ENCODE measurements at regions not wholly inside any gene's neighbourhood (a gene's known extent, or its start where the extent isn't known, plus 50 kb on each side); places are given as distances from the start of the nearest gene placed in this dataset.

DNA sequence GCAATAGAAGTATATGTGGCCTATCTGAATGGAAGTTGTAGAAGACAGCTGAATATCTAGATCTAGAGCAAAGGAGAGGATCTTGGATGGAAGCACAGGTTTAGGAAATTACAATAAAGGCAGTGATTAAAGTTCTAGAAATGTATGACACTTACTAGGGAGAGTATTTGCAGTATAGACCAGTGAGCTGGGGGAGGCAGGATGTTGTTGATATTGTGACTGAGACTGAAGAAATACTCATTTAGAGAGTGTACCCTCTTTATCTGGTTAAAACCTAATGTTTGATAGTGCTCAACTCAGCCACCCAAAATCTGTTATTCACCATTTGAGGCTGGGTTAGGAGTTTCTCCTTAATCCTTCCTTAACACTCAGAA is 439.5 kb downstream of the GRXCR1 start:
- Histone ChIP-seq H3K9me3 (no peaks in the 10 kb centered on the region), H3K36me3 (ENCODE audit: control insufficient read depth in 2 of 2, extremely low read depth in 1 of 2, insufficient read depth in 1 of 2, low read length in 1 of 2) (no peaks in the 10 kb centered on the region), H3K4me1 (ENCODE audit: control insufficient read depth in 1 of 2, extremely low read depth in 1 of 2, insufficient read depth in 2 of 2, low read length in 2 of 2) (no peaks in the 10 kb centered on the region), H3K27me3 (replicated peaks in 1 of 2; ENCODE audit: control insufficient read depth in 2 of 2, extremely low read depth in 1 of 2, insufficient read depth in 2 of 2, low read length in 1 of 2) (no peaks in the 10 kb centered on the region), H3K27ac (ENCODE audit: low read length) (no peak overlapping the region), H3K4me3 (ENCODE audit: control insufficient read depth in 1 of 2, extremely low read depth in 1 of 2, low read length in 1 of 2) (no peak overlapping the region)
- Mint-ChIP-seq H3K36me3 (no peaks in the 10 kb centered on the region), H3K27me3 (no peaks in the 10 kb centered on the region), H3K27ac (no peak overlapping the region), H3K4me1 (no peaks in the 10 kb centered on the region), H3K4me3 (no peak overlapping the region), H3K9me3 (peaks cover 2 to 15% (median 3%) of the 10 kb centered on the region in 3 donors)
- ChIA-PET CTCF (no interaction called here), POLR2A (no interaction called here)
- no peak for DNase-seq
- ATAC-seq (replicated peaks in 1 of 4), result no peak

DNA sequence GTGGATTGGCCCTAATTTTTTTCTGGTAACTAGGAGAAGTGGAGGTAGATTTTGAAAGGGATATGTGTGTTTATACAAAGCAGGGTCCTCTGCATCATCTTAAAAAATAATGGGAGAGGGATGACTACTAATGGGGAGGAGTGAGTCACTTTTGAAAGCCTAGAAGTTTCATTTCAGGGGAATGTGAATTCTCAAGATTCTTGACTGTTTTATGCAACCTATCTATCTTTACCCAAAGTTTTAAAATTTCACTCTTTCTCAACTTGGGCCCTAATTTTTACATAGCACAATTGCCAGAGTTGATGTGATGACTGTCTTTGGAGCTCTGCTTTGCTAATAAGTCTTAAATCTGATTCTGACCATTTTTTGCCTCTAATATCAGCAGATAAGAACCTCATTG is 445.2 kb downstream of the GRXCR1 start:
- Histone ChIP-seq H3K9me3 (no peaks in the 10 kb centered on the region), H3K27ac (ENCODE audit: low read length) (no peak overlapping the region), H3K36me3 (ENCODE audit: control insufficient read depth in 2 of 2, extremely low read depth in 1 of 2, insufficient read depth in 1 of 2, low read length in 1 of 2) (no peaks in the 10 kb centered on the region), H3K4me3 (ENCODE audit: control insufficient read depth in 1 of 2, extremely low read depth in 1 of 2, low read length in 1 of 2) (no peak overlapping the region), H3K4me1 (ENCODE audit: control insufficient read depth in 1 of 2, extremely low read depth in 1 of 2, insufficient read depth in 2 of 2, low read length in 2 of 2) (no peaks in the 10 kb centered on the region), H3K27me3 (replicated peaks in 1 of 2; ENCODE audit: control insufficient read depth in 2 of 2, extremely low read depth in 1 of 2, insufficient read depth in 2 of 2, low read length in 1 of 2) (no peaks in the 10 kb centered on the region)
- Mint-ChIP-seq H3K27ac (no peak overlapping the region), H3K4me1 (no peaks in the 10 kb centered on the region), H3K4me3 (no peak overlapping the region), H3K27me3 (no peaks in the 10 kb centered on the region), H3K9me3 (peaks cover 4 to 13% (median 9%) of the 10 kb centered on the region in 3 donors), H3K36me3 (no peaks in the 10 kb centered on the region)
- no peak for ATAC-seq (replicated peaks in 1 of 4)
- ChIA-PET POLR2A (no interaction called here), CTCF (no interaction called here)
- no peak for DNase-seq

GRCh38 chr4:43339435-43339834 is 446.9 kb downstream of the GRXCR1 start:
- H3K27ac ChIP-seq (ENCODE audit: low read length), result no peak overlapping the region
- ChIA-PET CTCF (no interaction called here), POLR2A (no interaction called here)
- H3K36me3 Mint-ChIP-seq, result no peaks in the 10 kb centered on the region
- no peaks in the 10 kb centered on the region for H3K9me3 ChIP-seq
- H3K4me3 ChIP-seq (ENCODE audit: control insufficient read depth in 1 of 2, extremely low read depth in 1 of 2, low read length in 1 of 2), result no peak overlapping the region
- H3K27ac Mint-ChIP-seq, result no peak overlapping the region
- no peak for DNase-seq
- H3K4me3 Mint-ChIP-seq, result no peak overlapping the region
- H3K27me3 ChIP-seq (replicated peaks in 1 of 2; ENCODE audit: control insufficient read depth in 2 of 2, extremely low read depth in 1 of 2, insufficient read depth in 2 of 2, low read length in 1 of 2), result no peaks in the 10 kb centered on the region
- H3K36me3 ChIP-seq (ENCODE audit: control insufficient read depth in 2 of 2, extremely low read depth in 1 of 2, insufficient read depth in 1 of 2, low read length in 1 of 2), result no peaks in the 10 kb centered on the region
- H3K9me3 Mint-ChIP-seq, result peaks cover 4 to 15% (median 12%) of the 10 kb centered on the region in 3 donors
- no peaks in the 10 kb centered on the region for H3K27me3 Mint-ChIP-seq
- H3K4me1 ChIP-seq (ENCODE audit: control insufficient read depth in 1 of 2, extremely low read depth in 1 of 2, insufficient read depth in 2 of 2, low read length in 2 of 2), result no peaks in the 10 kb centered on the region
- ATAC-seq (replicated peaks in 1 of 4), result no peak
- H3K4me1 Mint-ChIP-seq, result no peaks in the 10 kb centered on the region

DNA sequence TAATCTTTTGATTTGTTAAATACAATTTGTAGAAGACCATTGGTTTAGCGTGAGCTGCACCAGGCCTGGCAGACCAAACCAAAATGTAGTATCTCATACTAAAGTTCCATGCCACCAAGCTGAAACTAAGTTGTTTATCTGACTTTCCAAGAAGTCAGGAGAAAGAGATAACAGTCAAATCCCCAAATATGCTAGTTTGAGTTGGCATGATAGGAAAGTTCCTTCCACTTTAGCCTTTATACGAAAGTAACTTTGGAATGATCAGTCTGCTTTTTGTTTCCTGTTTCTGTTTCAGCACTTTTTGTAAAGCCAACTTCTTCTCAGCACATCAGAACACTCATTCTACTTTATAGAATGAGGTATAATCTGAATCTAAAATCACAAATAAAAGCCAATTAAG is 449.2 kb downstream of the GRXCR1 start:
- no peaks in the 10 kb centered on the region for H3K27me3 ChIP-seq (replicated peaks in 1 of 2; ENCODE audit: control insufficient read depth in 2 of 2, extremely low read depth in 1 of 2, insufficient read depth in 2 of 2, low read length in 1 of 2)
- POLR2A ChIA-PET, result no interaction called here
- Mint-ChIP-seq H3K9me3 (peaks cover 4 to 18% (median 15%) of the 10 kb centered on the region in 3 donors), H3K27ac (no peak overlapping the region), H3K36me3 (no peaks in the 10 kb centered on the region), H3K4me3 (no peak overlapping the region), H3K27me3 (no peaks in the 10 kb centered on the region), H3K4me1 (no peaks in the 10 kb centered on the region)
- DNase-seq, result no peak
- ATAC-seq (replicated peaks in 1 of 4), result no peak
- H3K4me3 ChIP-seq (ENCODE audit: control insufficient read depth in 1 of 2, extremely low read depth in 1 of 2, low read length in 1 of 2), result no peak overlapping the region
- no peak overlapping the region for H3K27ac ChIP-seq (ENCODE audit: low read length)
- CTCF ChIA-PET, result no interaction called here
- no peaks in the 10 kb centered on the region for H3K4me1 ChIP-seq (ENCODE audit: control insufficient read depth in 1 of 2, extremely low read depth in 1 of 2, insufficient read depth in 2 of 2, low read length in 2 of 2)
- H3K9me3 ChIP-seq, result no peaks in the 10 kb centered on the region
- WGBS (ENCODE audit: insufficient coverage), result no CpG with 5 or more reads among the region's 2 CpGs
- no peaks in the 10 kb centered on the region for H3K36me3 ChIP-seq (ENCODE audit: control insufficient read depth in 2 of 2, extremely low read depth in 1 of 2, insufficient read depth in 1 of 2, low read length in 1 of 2)

GRCh38 chr4:43343298-43343697 is 450.8 kb downstream of the GRXCR1 start:
- Mint-ChIP-seq H3K4me3 (no peak overlapping the region), H3K36me3 (no peaks in the 10 kb centered on the region), H3K27me3 (no peaks in the 10 kb centered on the region), H3K4me1 (no peaks in the 10 kb centered on the region), H3K9me3 (peaks cover 2 to 17% (median 11%) of the 10 kb centered on the region in 3 donors), H3K27ac (no peak overlapping the region)
- Histone ChIP-seq H3K9me3 (no peaks in the 10 kb centered on the region), H3K4me1 (ENCODE audit: control insufficient read depth in 1 of 2, extremely low read depth in 1 of 2, insufficient read depth in 2 of 2, low read length in 2 of 2) (no peaks in the 10 kb centered on the region), H3K36me3 (ENCODE audit: control insufficient read depth in 2 of 2, extremely low read depth in 1 of 2, insufficient read depth in 1 of 2, low read length in 1 of 2) (no peaks in the 10 kb centered on the region), H3K27ac (ENCODE audit: low read length) (no peak overlapping the region), H3K4me3 (ENCODE audit: control insufficient read depth in 1 of 2, extremely low read depth in 1 of 2, low read length in 1 of 2) (no peak overlapping the region), H3K27me3 (replicated peaks in 1 of 2; ENCODE audit: control insufficient read depth in 2 of 2, extremely low read depth in 1 of 2, insufficient read depth in 2 of 2, low read length in 1 of 2) (no peaks in the 10 kb centered on the region)
- DNase-seq, result no peak
- ChIA-PET CTCF (no interaction called here), POLR2A (no interaction called here)
- no peak for ATAC-seq (replicated peaks in 1 of 4)

DNA sequence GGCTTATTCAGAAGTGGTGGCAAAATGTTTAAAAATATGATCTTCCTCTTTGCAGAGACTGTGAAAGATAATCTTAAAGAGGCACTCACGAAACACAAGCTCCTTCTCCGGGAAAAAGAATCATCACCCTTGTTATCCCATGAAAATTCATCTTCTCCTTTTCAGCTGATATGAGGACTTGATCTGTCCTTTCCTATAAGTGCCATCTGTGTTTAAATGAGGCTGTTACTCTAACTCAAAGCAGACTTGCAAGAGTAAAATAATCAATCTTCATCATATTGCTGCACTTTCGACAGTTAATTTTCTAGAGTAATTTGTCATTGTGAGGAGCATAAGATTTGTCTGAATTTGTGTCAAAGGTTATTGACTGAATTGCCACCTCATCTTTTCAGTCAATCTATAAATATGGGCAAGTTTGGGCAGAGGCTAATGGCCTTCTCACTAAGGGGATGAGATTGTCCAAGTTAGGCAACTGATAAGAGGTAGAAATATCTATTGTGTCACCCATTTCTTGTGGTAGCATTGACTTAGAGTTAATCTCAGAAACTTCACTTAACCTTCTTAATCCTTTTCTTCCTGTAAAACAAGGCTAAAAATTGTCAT is 452.9 kb downstream of the GRXCR1 start:
- H3K36me3 ChIP-seq (ENCODE audit: control insufficient read depth in 2 of 2, extremely low read depth in 1 of 2, insufficient read depth in 1 of 2, low read length in 1 of 2), result no peaks in the 10 kb centered on the region
- H3K27me3 ChIP-seq (replicated peaks in 1 of 2; ENCODE audit: control insufficient read depth in 2 of 2, extremely low read depth in 1 of 2, insufficient read depth in 2 of 2, low read length in 1 of 2), result no peaks in the 10 kb centered on the region
- no peaks in the 10 kb centered on the region for H3K9me3 ChIP-seq
- no peak overlapping the region for H3K27ac ChIP-seq (ENCODE audit: low read length)
- Mint-ChIP-seq H3K4me3 (no peak overlapping the region), H3K27ac (no peak overlapping the region), H3K27me3 (no peaks in the 10 kb centered on the region), H3K36me3 (no peaks in the 10 kb centered on the region), H3K9me3 (peaks cover 0 to 12% (median 8%) of the 10 kb centered on the region in 3 donors), H3K4me1 (no peaks in the 10 kb centered on the region)
- WGBS (ENCODE audit: insufficient coverage), result no CpG with 5 or more reads among the region's 3 CpGs
- POLR2A ChIA-PET, result interaction anchor here in 1 of 2 donors (0.5 kb wide), 1 partner anchor 15 kb away, joined by 3 read pairs; no protein-coding TSS in a partner anchor
- DNase-seq (no peak), ATAC-seq (replicated peaks in 1 of 4) (no peak)
- no peaks in the 10 kb centered on the region for H3K4me1 ChIP-seq (ENCODE audit: control insufficient read depth in 1 of 2, extremely low read depth in 1 of 2, insufficient read depth in 2 of 2, low read length in 2 of 2)
- CTCF ChIA-PET, result no interaction called here
- no peak overlapping the region for H3K4me3 ChIP-seq (ENCODE audit: control insufficient read depth in 1 of 2, extremely low read depth in 1 of 2, low read length in 1 of 2)

GRCh38 chr4:43348591-43348990 is 456.1 kb downstream of the GRXCR1 start:
- CTCF ChIA-PET, result no interaction called here
- no peaks in the 10 kb centered on the region for H3K27me3 Mint-ChIP-seq
- ATAC-seq (replicated peaks in 1 of 4), result no peak
- H3K9me3 Mint-ChIP-seq, result peaks cover 0 to 22% (median 7%) of the 10 kb centered on the region in 3 donors
- POLR2A ChIA-PET, result interaction anchor here in 1 of 2 donors (0.5 kb wide), 1 partner anchor 758 kb away, joined by 6 read pairs; no protein-coding TSS in a partner anchor
- no peaks in the 10 kb centered on the region for H3K36me3 Mint-ChIP-seq
- no peak overlapping the region for H3K27ac ChIP-seq (ENCODE audit: low read length)
- H3K4me1 Mint-ChIP-seq, result no peaks in the 10 kb centered on the region
- WGBS (ENCODE audit: insufficient coverage), result no CpG with 5 or more reads among the region's 2 CpGs
- no peak overlapping the region for H3K27ac Mint-ChIP-seq
- H3K9me3 ChIP-seq, result no peaks in the 10 kb centered on the region
- no peak overlapping the region for H3K4me3 Mint-ChIP-seq
- H3K4me3 ChIP-seq (ENCODE audit: control insufficient read depth in 1 of 2, extremely low read depth in 1 of 2, low read length in 1 of 2), result no peak overlapping the region
- no peaks in the 10 kb centered on the region for H3K36me3 ChIP-seq (ENCODE audit: control insufficient read depth in 2 of 2, extremely low read depth in 1 of 2, insufficient read depth in 1 of 2, low read length in 1 of 2)
- no peak for DNase-seq
- H3K27me3 ChIP-seq (replicated peaks in 1 of 2; ENCODE audit: control insufficient read depth in 2 of 2, extremely low read depth in 1 of 2, insufficient read depth in 2 of 2, low read length in 1 of 2), result no peaks in the 10 kb centered on the region
- H3K4me1 ChIP-seq (ENCODE audit: control insufficient read depth in 1 of 2, extremely low read depth in 1 of 2, insufficient read depth in 2 of 2, low read length in 2 of 2), result no peaks in the 10 kb centered on the region

All from T-cell (primary cell).